Keratinocyte (primary cell): ENCODE measurements at regions not wholly inside any gene's neighbourhood (a gene's known extent, or its start where the extent isn't known, plus 50 kb on each side); places are given as distances from the start of the nearest gene placed in this dataset.

Source experiments
- CTCF ChIP-seq, 3 experiments: IDR thresholded peaks in 1 of 3; conservative IDR thresholded peaks in 1 of 3; optimal IDR thresholded peaks in 1 of 3; 2 replicates in 2 of 3; 3 replicates in 1 of 3; pipeline versions ENCODE3 to v1.5.1; 2011; ENCODE audit warnings: low read length in 3 of 3, mild to moderate bottlenecking in 3 of 3, moderate library complexity in 2 of 3, control low read depth in 1 of 3, inconsistent platforms in 1 of 3; ENCODE audit not compliant: insufficient read depth in 2 of 3; ENCODE audit errors: extremely low read depth in 1 of 3
- EZH2 ChIP-seq: IDR thresholded peaks from one replicate; pipeline ENCODE4 v1.6.1; 2012; ENCODE audit warnings: inconsistent platforms, mild to moderate bottlenecking, low read length, moderate library complexity

- no peak for TF ChIP-seq CTCF (optimal IDR thresholded peaks at IDR 0.05 in 1 of 3, IDR thresholded peaks at IDR 0.05 in 1 of 3, conservative IDR thresholded peaks at IDR 0.05 in 1 of 3; ENCODE audit: extremely low read depth in 1 of 3, insufficient read depth in 2 of 3, low read length in 3 of 3)
- TF ChIP-seq EZH2: no peak
Measured at GRCh38 chr6:27667657-27668441, 194.9 kb upstream of the ZNF184 start.
